ENCODE measurements at regions not wholly inside any gene's neighbourhood (a gene's known extent, or its start where the extent isn't known, plus 50 kb on each side); places are given as distances from the start of the nearest gene placed in this dataset.
A peak's percentile ranks its signal among the peaks of the same experiment; 100 is the strongest.

DNA sequence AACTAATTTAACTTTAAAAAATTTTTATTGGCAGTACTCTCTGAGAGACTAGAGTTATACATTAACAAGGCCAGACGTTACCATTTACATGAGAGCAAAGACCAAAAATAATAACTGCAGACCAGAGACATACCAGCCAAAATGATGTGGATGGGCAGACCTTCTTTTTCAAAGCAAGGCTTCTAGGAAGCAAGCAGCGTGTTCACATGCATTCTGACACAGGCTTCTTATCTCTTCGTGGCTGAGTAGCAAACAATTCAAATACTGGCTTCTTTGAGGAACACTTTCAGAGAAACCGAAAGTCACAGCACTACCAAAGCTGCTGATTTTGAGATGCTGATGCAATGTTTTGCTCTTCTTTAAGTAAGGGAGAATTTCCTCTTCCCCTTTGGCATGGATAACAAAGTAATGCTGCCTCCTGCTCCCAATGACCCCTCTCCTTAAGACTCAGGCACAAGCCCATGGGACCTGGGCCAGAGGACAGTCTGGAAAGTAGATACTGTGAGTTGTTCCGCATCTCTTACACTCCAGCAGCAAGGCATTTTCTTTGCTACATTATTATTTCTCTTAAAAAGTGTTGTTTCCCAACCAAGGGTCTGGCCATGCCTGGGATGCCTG is 181.9 kb downstream of the MREG start (continued):
- TF ChIP-seq, protein P1, sequence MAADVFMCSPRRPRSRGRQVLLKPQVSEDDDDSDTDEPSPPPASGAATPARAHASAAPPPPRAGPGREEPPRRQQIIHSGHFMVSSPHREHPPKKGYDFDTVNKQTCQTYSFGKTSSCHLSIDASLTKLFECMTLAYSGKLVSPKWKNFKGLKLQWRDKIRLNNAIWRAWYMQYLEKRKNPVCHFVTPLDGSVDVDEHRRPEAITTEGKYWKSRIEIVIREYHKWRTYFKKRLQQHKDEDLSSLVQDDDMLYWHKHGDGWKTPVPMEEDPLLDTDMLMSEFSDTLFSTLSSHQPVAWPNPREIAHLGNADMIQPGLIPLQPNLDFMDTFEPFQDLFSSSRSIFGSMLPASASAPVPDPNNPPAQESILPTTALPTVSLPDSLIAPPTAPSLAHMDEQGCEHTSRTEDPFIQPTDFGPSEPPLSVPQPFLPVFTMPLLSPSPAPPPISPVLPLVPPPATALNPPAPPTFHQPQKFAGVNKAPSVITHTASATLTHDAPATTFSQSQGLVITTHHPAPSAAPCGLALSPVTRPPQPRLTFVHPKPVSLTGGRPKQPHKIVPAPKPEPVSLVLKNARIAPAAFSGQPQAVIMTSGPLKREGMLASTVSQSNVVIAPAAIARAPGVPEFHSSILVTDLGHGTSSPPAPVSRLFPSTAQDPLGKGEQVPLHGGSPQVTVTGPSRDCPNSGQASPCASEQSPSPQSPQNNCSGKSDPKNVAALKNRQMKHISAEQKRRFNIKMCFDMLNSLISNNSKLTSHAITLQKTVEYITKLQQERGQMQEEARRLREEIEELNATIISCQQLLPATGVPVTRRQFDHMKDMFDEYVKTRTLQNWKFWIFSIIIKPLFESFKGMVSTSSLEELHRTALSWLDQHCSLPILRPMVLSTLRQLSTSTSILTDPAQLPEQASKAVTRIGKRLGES (CRISPR knock-in tag; IDR thresholded peaks at IDR 0.05; ENCODE audit: borderline replicate concordance): no peak
- TF ChIP-seq ZNF841 (CRISPR knock-in tag; IDR thresholded peaks at IDR 0.05; ENCODE audit: borderline replicate concordance) (no peak), PHF5A (CRISPR knock-in tag; IDR thresholded peaks at IDR 0.05; ENCODE audit: low read depth, unreplicated experiment) (no peak), FOXM1 (CRISPR knock-in tag; IDR thresholded peaks at IDR 0.05) (no peak), ZMYM2 (CRISPR knock-in tag; IDR thresholded peaks at IDR 0.05) (no peak), ZNF703 (CRISPR knock-in tag; IDR thresholded peaks at IDR 0.05; ENCODE audit: borderline replicate concordance) (no peak), ZNF33B (CRISPR knock-in tag; IDR thresholded peaks at IDR 0.05) (no peak), ZNF749 (CRISPR knock-in tag; IDR thresholded peaks at IDR 0.05; ENCODE audit: borderline replicate concordance) (peak; percentile 44; the same call in 1 of the 2 replicates), ZNF431 (CRISPR knock-in tag; IDR thresholded peaks at IDR 0.05; ENCODE audit: borderline replicate concordance, low read depth) (no peak; the same call in 1 of the 2 replicates), CENPT (CRISPR knock-in tag; IDR thresholded peaks at IDR 0.05; ENCODE audit: low read depth) (no peak), ZSCAN20 (CRISPR knock-in tag; IDR thresholded peaks at IDR 0.05; ENCODE audit: borderline replicate concordance) (no peak), ZNF773 (CRISPR knock-in tag; IDR thresholded peaks at IDR 0.05; ENCODE audit: borderline replicate concordance) (no peak), RAD51 (IDR thresholded peaks at IDR 0.05; ENCODE audit: borderline replicate concordance) (no peak), ZNF549 (CRISPR knock-in tag; IDR thresholded peaks at IDR 0.05) (no peak), GATAD2A (CRISPR knock-in tag; IDR thresholded peaks at IDR 0.05) (peak; percentile 64), GABPA (IDR thresholded peaks at IDR 0.05; ENCODE audit: low read depth, low read length) (no peak), GABPA (CRISPR knock-in tag; IDR thresholded peaks at IDR 0.05; ENCODE audit: low read depth) (peak; percentile 18; the same call in 1 of the 2 replicates)
- TF ChIP-seq, protein P2, sequence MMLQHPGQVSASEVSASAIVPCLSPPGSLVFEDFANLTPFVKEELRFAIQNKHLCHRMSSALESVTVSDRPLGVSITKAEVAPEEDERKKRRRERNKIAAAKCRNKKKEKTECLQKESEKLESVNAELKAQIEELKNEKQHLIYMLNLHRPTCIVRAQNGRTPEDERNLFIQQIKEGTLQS (CRISPR knock-in tag; IDR thresholded peaks at IDR 0.05): 0 out of 2 replicates have a peak, but pooled peaks have one; percentile 26
- TF ChIP-seq, protein P3, sequence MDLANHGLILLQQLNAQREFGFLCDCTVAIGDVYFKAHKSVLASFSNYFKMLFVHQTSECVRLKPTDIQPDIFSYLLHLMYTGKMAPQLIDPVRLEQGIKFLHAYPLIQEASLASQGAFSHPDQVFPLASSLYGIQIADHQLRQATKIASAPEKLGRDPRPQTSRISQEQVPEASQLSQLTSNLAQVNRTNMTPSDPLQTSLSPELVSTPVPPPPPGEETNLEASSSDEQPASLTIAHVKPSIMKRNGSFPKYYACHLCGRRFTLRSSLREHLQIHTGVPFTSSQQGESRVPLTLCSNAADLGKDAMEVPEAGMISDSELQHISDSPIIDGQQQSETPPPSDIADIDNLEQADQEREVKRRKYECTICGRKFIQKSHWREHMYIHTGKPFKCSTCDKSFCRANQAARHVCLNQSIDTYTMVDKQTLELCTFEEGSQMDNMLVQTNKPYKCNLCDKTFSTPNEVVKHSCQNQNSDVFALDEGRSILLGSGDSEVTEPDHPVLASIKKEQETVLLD (CRISPR knock-in tag; IDR thresholded peaks at IDR 0.05; ENCODE audit: low read depth): no peak
- TF ChIP-seq, protein P4, sequence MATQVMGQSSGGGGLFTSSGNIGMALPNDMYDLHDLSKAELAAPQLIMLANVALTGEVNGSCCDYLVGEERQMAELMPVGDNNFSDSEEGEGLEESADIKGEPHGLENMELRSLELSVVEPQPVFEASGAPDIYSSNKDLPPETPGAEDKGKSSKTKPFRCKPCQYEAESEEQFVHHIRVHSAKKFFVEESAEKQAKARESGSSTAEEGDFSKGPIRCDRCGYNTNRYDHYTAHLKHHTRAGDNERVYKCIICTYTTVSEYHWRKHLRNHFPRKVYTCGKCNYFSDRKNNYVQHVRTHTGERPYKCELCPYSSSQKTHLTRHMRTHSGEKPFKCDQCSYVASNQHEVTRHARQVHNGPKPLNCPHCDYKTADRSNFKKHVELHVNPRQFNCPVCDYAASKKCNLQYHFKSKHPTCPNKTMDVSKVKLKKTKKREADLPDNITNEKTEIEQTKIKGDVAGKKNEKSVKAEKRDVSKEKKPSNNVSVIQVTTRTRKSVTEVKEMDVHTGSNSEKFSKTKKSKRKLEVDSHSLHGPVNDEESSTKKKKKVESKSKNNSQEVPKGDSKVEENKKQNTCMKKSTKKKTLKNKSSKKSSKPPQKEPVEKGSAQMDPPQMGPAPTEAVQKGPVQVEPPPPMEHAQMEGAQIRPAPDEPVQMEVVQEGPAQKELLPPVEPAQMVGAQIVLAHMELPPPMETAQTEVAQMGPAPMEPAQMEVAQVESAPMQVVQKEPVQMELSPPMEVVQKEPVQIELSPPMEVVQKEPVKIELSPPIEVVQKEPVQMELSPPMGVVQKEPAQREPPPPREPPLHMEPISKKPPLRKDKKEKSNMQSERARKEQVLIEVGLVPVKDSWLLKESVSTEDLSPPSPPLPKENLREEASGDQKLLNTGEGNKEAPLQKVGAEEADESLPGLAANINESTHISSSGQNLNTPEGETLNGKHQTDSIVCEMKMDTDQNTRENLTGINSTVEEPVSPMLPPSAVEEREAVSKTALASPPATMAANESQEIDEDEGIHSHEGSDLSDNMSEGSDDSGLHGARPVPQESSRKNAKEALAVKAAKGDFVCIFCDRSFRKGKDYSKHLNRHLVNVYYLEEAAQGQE (IDR thresholded peaks at IDR 0.05; ENCODE audit: borderline replicate concordance in 1 of 2, low read depth in 1 of 2, low read length in 2 of 2): peak in 1 of 2 experiments; percentile 44; a peak in 1 of 4 replicates
- TF ChIP-seq, protein P5, sequence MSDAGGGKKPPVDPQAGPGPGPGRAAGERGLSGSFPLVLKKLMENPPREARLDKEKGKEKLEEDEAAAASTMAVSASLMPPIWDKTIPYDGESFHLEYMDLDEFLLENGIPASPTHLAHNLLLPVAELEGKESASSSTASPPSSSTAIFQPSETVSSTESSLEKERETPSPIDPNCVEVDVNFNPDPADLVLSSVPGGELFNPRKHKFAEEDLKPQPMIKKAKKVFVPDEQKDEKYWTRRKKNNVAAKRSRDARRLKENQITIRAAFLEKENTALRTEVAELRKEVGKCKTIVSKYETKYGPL (CRISPR knock-in tag; IDR thresholded peaks at IDR 0.05): 0 out of 2 replicates have a peak, but pooled peaks have one; percentile 22

Measured in HepG2 (cell line).